ENCODE measurements at regions not wholly inside any gene's neighbourhood (a gene's known extent, or its start where the extent isn't known, plus 50 kb on each side); places are given as distances from the start of the nearest gene placed in this dataset.

DNA sequence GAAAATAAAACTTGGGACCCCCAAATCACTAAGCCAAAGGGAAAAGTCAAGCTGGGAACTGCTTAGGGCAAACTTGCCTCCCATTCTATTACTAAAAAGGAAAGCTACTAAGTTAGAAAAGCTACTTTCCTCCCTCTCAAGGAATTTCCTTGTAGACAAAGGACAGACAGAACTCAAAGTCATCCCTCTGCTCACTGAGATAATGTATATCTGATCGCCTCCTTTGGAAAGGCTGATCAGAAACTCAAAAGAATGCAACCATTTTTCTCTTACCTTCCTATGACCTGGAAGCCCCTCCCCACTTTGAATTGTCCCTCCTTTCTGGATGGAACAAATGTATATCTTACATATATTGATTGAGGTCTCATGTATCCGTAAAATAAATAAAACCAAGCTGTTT is 190.5 kb upstream of the DCN start:
- no peak for DNase-seq (ENCODE audit: low read depth)
- TF ChIP-seq, protein P1, sequence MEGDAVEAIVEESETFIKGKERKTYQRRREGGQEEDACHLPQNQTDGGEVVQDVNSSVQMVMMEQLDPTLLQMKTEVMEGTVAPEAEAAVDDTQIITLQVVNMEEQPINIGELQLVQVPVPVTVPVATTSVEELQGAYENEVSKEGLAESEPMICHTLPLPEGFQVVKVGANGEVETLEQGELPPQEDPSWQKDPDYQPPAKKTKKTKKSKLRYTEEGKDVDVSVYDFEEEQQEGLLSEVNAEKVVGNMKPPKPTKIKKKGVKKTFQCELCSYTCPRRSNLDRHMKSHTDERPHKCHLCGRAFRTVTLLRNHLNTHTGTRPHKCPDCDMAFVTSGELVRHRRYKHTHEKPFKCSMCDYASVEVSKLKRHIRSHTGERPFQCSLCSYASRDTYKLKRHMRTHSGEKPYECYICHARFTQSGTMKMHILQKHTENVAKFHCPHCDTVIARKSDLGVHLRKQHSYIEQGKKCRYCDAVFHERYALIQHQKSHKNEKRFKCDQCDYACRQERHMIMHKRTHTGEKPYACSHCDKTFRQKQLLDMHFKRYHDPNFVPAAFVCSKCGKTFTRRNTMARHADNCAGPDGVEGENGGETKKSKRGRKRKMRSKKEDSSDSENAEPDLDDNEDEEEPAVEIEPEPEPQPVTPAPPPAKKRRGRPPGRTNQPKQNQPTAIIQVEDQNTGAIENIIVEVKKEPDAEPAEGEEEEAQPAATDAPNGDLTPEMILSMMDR (IDR thresholded peaks at IDR 0.05; ENCODE audit: control insufficient read depth, extremely low read depth, insufficient read depth): no peak
- no peak overlapping the region for H3K4me3 ChIP-seq (ENCODE audit: low read depth, low read length)

DNA sequence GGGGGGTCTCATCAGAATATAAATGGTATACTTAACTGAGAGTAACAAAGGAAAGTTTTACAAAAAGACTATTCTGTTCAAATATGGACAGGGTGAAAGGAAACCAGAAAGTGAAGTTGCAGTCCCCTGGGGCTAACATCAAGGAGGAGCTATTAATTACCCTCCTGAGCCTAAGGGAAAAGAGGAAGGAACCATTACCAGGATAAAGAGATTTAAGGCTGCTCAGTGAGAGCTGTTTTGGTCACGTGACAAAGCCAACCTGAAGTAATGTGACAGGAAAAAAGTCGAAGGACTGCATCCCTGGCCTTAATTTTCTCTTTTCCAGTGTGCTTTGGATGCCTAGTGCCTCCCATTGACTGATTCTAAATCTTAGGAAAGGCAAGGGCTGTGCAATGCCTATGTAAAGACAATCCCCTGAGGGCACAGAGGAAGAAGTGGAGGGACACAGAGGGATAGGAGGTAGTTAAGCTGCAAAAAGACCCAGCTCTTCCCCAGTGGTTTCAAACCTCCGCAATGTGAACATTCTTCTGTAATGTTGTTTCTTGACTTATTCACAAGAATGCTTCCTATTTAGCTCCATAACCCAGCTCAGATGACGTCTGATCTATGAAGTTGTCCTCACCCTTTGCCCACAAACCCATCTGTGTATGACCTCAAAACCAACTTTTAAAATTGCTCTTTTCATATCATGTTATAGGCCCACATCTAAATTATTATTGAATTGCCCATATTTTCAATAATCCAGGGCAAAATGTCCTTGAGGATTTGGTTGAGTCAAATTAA is 187.7 kb upstream of the DCN start:
- TF ChIP-seq, protein P1 (IDR thresholded peaks at IDR 0.05; ENCODE audit: control insufficient read depth, extremely low read depth, insufficient read depth): no peak
- no peak overlapping the region for H3K4me3 ChIP-seq (ENCODE audit: low read depth, low read length)
- no peak for DNase-seq (ENCODE audit: low read depth)

DNA sequence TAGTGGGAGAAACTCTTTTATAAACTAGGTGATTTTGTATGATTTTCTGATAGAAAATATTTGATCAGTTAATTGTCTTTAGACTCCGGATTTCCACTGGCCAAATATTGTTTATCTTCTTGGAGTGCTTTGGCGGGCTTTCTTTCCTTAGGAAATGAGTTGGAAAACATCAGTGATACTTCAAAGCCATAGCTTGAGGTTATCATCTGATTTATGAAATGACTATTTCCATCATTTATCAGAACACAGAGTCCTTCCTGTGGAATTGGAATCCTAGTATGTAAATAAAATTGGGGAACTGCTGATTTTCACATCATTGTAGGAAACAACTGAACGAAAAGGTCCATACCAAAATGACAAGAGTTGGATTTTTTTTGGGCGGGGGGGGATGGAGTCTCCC is 186.0 kb upstream of the DCN start:
- no peak for DNase-seq (ENCODE audit: low read depth)
- TF ChIP-seq, protein P1 (IDR thresholded peaks at IDR 0.05; ENCODE audit: control insufficient read depth, extremely low read depth, insufficient read depth): no peak
- no peak overlapping the region for H3K4me3 ChIP-seq (ENCODE audit: low read depth, low read length)

DNA sequence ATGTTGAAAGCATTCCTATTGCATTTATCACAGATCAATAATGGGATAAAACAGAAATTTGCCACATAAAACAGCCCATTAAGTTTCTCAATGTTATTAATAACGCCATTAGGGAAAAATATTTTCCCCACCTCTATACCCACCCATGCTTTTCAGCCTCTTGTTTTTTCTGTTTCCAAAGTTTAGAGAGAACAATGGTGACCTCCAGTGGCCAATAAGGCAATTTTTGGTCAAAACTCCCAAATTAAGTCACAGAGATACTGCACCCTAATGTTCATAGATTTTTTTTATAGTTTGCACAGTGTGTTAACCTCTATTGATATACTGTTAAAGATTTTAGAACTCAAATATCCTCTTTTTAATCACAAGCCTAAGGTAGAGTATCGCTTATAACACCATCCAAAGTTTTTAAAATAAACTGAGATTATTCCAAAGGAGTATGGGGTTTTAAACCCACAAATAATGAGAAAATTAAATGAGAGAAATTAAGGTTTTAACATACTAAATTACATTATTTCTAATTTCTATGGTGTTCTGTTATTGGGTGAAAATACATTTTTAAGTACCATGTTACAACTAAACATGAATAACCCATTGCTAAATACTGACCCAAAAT is 184.7 kb upstream of the DCN start:
- TF ChIP-seq, protein P1 (IDR thresholded peaks at IDR 0.05; ENCODE audit: control insufficient read depth, extremely low read depth, insufficient read depth): peak; percentile 43
- H3K4me3 ChIP-seq (ENCODE audit: low read depth, low read length): no peak overlapping the region
- DNase-seq (ENCODE audit: low read depth): no peak

DNA sequence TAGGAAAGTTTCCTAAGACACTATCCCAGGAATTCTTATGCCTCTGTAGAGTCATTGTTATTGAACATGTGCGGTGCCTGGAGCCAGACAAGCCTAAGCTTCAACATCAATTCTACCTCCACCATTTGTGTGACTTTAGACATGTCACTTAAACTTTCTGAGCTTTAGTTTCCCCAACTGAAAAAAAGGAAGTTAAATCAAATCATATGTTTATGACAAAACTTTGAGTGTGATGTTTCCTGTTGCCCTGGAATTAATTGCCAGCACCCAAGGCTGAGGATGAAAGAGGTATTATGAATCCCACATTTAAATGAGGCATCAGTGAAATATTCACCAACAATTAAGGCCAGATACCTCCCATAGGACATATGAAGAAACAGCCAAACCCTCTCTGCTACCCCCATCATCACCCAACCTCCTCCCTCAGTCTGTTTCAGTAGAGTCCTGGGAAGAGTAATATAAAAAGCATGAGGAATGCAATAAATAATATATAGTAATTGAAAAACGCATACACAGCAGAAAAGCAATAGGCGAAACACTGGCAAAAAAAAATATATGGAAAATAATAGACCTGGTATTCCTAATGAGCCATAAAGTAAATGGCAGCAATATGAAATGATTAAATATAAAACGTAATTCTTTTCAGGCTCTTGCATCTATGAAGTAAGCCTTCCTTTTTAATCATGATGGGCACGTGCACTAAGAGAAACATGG is 182.0 kb upstream of the DCN start:
- no peak overlapping the region for H3K4me3 ChIP-seq (ENCODE audit: low read depth, low read length)
- no peak for DNase-seq (ENCODE audit: low read depth)
- TF ChIP-seq, protein P1 (IDR thresholded peaks at IDR 0.05; ENCODE audit: control insufficient read depth, extremely low read depth, insufficient read depth): no peak

DNA sequence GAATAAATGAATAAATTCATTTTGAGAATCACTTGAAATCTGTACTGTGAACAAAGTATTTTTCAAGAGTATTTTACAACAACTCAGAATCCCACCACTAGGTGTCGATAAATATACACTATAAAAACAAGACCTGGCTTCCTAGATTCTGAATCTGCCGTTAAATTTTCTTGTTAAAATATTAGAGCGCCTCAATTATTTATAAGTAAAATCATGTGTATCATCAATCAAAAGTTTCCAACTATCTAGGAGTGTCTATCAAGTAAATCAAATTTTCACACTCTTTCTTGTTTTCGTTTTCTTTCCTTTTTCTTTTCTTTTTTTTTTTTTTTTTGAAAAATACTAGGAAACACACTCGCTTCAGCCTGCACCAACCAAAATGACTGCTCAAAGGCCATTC is 179.2 kb upstream of the DCN start:
- H3K4me3 ChIP-seq (ENCODE audit: low read depth, low read length): no peak overlapping the region
- DNase-seq (ENCODE audit: low read depth): peak; percentile 42
- TF ChIP-seq, protein P1 (IDR thresholded peaks at IDR 0.05; ENCODE audit: control insufficient read depth, extremely low read depth, insufficient read depth): peak; percentile 59
